ENCODE measurements at regions not wholly inside any gene's neighbourhood (a gene's known extent, or its start where the extent isn't known, plus 50 kb on each side); places are given as distances from the start of the nearest gene placed in this dataset.

DNA sequence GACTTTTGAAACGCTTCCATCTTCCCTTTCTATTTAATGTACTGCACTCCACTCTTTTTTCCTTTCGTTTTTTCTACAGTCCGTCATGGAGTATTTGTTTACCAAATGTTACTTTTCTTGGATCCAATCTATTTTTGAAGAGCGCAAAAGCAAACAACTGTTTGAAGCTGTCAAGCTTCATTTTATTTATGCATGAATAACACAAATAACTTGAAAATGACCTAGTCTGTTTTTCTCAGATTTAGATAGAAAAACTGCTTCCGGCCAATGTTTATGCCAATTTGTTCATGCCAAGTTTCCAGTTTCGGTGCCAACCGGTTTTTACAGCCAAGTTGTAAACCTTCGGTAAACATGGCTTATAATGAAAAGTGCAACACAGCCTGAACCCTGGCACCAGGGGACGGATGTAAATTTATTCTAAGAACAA lies 150.9 kb upstream of the KLF6 start:
- TF ChIP-seq, protein P1, sequence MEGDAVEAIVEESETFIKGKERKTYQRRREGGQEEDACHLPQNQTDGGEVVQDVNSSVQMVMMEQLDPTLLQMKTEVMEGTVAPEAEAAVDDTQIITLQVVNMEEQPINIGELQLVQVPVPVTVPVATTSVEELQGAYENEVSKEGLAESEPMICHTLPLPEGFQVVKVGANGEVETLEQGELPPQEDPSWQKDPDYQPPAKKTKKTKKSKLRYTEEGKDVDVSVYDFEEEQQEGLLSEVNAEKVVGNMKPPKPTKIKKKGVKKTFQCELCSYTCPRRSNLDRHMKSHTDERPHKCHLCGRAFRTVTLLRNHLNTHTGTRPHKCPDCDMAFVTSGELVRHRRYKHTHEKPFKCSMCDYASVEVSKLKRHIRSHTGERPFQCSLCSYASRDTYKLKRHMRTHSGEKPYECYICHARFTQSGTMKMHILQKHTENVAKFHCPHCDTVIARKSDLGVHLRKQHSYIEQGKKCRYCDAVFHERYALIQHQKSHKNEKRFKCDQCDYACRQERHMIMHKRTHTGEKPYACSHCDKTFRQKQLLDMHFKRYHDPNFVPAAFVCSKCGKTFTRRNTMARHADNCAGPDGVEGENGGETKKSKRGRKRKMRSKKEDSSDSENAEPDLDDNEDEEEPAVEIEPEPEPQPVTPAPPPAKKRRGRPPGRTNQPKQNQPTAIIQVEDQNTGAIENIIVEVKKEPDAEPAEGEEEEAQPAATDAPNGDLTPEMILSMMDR (IDR thresholded peaks at IDR 0.05; ENCODE audit: low read depth, low read length, poor library complexity, severe bottlenecking), result no peak
- TF ChIP-seq EZH2phosphoT487 (IDR thresholded peaks at IDR 0.05; ENCODE audit: borderline replicate concordance, low read length), result no peak
